GM12878 (cell line): ENCODE measurements at regions not wholly inside any gene's neighbourhood (a gene's known extent, or its start where the extent isn't known, plus 50 kb on each side); places are given as distances from the start of the nearest gene placed in this dataset.

Experiments used
- ATF7 ChIP-seq: fragments of 450-650 bp; IDR thresholded peaks from 2 replicates; pipeline ENCODE4 v1.6.1; 2016; ENCODE audit warnings: low read depth, mild to moderate bottlenecking
- EED ChIP-seq: sonication (generic); IDR thresholded peaks from 2 replicates; pipeline ENCODE4 v1.6.1; 2016; ENCODE audit warnings: antibody characterized with exemption, low read depth
- FOS ChIP-seq: IDR thresholded peaks from 3 replicates; pipeline ENCODE4 v1.6.1; 2011; ENCODE audit warnings: borderline replicate concordance; ENCODE audit not compliant: insufficient read length; ENCODE audit errors: extremely low read depth
- NR2F1 ChIP-seq: fragments of 450-650 bp; conservative IDR thresholded peaks from 2 replicates; pipeline ENCODE4 v1.6.1; 2017; ENCODE audit warnings: mild to moderate bottlenecking
- SMAD1 ChIP-seq: fragments of 450-650 bp; IDR thresholded peaks from 2 replicates; pipeline ENCODE4 v1.6.1; 2018; ENCODE audit warnings: mild to moderate bottlenecking, low read depth; ENCODE audit not compliant: partially characterized antibody
- TF ChIP-seq, protein P1 (sequence below): IDR thresholded peaks from 2 replicates; pipeline ENCODE4 v1.6.1; 2012; ENCODE audit warnings: improper control_type of control experiment, low read depth, low read length; ENCODE audit not compliant: insufficient replicate concordance
- TF ChIP-seq, protein P2 (sequence below), 3 experiments: IDR thresholded peaks in 2 of 3; conservative IDR thresholded peaks in 1 of 3; 2 replicates each; pipeline ENCODE4 v1.5.1; 2011; ENCODE audit warnings: low read depth in 3 of 3, low read length in 3 of 3, mild to moderate bottlenecking in 3 of 3, control low read depth in 2 of 3, moderate library complexity in 2 of 3, inconsistent platforms in 1 of 3, mixed read lengths in 1 of 3; ENCODE audit not compliant: control insufficient read depth in 2 of 3, insufficient read depth in 1 of 3; ENCODE audit errors: extremely low read depth in 1 of 3

DNA sequence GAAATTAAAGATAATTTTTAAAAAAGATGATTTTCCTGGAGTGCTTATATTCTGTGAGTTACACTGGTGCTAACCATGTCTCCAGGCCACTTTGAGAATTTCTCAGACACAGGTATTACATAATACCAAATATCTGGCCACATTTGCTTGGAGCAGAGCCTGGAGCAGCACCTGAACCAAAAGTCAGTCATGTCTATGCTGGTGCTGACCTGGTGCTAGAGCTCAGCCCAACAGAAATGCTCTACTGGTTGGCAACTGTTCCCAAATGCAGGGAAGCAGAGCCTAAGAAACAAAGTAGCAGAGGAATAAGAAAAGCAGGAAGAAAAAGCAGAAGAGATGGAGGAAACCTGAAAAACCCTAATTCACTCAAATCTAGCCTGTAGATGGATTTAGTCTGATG is 135.7 kb upstream of the SLC7A14 start:
- TF ChIP-seq FOS: no peak
- TF ChIP-seq, protein P1, sequence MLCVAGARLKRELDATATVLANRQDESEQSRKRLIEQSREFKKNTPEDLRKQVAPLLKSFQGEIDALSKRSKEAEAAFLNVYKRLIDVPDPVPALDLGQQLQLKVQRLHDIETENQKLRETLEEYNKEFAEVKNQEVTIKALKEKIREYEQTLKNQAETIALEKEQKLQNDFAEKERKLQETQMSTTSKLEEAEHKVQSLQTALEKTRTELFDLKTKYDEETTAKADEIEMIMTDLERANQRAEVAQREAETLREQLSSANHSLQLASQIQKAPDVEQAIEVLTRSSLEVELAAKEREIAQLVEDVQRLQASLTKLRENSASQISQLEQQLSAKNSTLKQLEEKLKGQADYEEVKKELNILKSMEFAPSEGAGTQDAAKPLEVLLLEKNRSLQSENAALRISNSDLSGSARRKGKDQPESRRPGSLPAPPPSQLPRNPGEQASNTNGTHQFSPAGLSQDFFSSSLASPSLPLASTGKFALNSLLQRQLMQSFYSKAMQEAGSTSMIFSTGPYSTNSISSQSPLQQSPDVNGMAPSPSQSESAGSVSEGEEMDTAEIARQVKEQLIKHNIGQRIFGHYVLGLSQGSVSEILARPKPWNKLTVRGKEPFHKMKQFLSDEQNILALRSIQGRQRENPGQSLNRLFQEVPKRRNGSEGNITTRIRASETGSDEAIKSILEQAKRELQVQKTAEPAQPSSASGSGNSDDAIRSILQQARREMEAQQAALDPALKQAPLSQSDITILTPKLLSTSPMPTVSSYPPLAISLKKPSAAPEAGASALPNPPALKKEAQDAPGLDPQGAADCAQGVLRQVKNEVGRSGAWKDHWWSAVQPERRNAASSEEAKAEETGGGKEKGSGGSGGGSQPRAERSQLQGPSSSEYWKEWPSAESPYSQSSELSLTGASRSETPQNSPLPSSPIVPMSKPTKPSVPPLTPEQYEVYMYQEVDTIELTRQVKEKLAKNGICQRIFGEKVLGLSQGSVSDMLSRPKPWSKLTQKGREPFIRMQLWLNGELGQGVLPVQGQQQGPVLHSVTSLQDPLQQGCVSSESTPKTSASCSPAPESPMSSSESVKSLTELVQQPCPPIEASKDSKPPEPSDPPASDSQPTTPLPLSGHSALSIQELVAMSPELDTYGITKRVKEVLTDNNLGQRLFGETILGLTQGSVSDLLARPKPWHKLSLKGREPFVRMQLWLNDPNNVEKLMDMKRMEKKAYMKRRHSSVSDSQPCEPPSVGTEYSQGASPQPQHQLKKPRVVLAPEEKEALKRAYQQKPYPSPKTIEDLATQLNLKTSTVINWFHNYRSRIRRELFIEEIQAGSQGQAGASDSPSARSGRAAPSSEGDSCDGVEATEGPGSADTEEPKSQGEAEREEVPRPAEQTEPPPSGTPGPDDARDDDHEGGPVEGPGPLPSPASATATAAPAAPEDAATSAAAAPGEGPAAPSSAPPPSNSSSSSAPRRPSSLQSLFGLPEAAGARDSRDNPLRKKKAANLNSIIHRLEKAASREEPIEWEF: no peak
- TF ChIP-seq, protein P2, sequence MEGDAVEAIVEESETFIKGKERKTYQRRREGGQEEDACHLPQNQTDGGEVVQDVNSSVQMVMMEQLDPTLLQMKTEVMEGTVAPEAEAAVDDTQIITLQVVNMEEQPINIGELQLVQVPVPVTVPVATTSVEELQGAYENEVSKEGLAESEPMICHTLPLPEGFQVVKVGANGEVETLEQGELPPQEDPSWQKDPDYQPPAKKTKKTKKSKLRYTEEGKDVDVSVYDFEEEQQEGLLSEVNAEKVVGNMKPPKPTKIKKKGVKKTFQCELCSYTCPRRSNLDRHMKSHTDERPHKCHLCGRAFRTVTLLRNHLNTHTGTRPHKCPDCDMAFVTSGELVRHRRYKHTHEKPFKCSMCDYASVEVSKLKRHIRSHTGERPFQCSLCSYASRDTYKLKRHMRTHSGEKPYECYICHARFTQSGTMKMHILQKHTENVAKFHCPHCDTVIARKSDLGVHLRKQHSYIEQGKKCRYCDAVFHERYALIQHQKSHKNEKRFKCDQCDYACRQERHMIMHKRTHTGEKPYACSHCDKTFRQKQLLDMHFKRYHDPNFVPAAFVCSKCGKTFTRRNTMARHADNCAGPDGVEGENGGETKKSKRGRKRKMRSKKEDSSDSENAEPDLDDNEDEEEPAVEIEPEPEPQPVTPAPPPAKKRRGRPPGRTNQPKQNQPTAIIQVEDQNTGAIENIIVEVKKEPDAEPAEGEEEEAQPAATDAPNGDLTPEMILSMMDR (IDR thresholded peaks at IDR 0.05 in 2 of 3, conservative IDR thresholded peaks at IDR 0.05 in 1 of 3; ENCODE audit: control insufficient read depth in 2 of 3, extremely low read depth in 1 of 3, insufficient read depth in 1 of 3, low read depth in 3 of 3, low read length in 3 of 3): no peak
- TF ChIP-seq ATF7: no peak
- TF ChIP-seq EED: no peak
- TF ChIP-seq SMAD1: no peak
- no peak for TF ChIP-seq NR2F1
